ENCODE measurements at regions not wholly inside any gene's neighbourhood (a gene's known extent, or its start where the extent isn't known, plus 50 kb on each side); places are given as distances from the start of the nearest gene placed in this dataset.
"Not testable (repeated sequence)": the region's sequence is repeated elsewhere in the genome, so short reads cannot be mapped to it uniquely, and the experiment has no call there.

DNA sequence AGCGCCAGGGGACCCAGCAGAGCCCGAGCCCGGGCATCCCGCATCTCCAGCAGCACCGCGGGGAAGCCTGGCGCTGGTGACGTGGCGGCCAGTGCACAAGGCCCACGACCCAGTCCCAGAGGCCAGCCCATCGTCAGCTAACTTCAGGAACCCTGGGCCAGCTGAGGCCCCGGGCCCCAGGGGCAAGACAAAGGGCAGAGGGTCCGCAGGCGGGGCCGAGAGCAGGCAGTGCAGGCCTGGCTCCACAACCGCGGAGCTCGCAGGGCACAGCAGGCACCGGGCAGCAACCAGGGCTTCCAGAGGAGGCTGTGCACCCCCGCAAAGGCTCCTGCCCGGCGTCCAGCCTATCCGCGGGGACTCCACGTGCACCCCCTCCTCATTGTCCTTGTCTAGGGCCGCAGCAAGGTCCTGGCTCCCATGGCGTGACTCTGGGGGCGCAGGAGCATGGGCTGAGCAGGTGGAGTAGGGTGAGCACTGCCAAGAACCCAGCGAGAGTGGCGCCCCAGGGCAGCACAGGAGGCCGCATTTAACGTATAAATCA lies 352.5 kb downstream of the KCNJ18 start:
- DNase-seq (ENCODE audit: low read depth), result not testable (repeated sequence)

DNA sequence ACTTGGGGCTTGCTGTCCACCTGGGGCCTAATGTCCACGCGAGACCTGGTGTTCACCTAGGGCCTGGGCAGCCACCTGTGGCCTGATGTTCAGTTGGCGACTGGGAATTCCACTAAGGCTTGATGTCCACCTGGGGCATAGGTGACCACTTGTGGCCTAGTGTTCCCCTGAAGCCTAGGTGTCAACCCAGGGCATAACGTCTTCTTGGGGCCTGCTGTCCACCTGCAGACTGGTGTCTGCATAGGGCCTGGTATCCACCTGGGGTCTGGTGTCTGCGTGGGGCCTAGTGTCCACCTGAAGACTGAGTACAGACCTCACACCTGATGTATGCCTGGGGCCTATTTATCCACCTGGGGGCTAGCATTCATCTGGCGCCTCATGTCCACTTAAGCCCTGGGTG lies 355.2 kb downstream of the KCNJ18 start:
- DNase-seq (ENCODE audit: low read depth), result not testable (repeated sequence)

DNA sequence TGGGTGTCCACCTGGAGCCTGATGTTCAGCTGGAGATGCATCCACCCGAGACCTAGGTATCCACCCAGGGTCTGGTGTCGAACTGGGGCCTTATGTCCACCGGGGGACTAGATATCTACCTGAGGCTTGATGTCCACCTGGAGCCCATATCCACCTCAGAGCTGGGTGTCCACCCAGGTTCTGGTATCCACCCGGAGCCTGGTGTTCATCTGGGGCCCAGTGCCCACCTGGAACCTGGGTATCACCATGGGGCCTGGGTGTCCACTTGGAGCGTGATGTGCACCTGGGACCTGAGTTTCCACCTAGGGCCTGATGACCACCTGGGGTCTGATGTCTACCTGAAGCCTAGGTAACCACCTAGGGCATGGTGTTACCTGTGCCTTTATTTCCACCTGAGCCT lies 355.9 kb downstream of the KCNJ18 start:
- not testable (repeated sequence) for DNase-seq (ENCODE audit: low read depth)

DNA sequence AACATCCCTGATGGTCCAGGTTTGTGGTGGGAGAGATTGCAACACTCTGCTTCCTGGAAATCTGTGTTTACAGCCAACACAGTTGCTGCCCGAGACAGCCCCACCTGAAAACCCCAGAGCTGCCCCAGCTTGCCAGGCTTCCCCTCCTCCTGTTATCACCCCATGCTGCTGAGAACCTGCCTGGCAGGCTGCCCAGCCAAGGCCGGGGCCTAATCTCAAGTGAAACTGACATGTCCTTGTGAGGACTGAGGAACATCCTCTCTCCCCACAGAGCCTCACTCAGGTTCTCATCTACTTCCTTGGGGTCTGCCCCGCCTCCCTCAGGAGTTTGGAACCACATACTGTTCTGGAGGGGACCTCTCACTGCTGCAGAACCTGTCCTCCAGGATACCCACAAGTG lies 358.4 kb downstream of the KCNJ18 start:
- not testable (repeated sequence) for DNase-seq (ENCODE audit: low read depth)

DNA sequence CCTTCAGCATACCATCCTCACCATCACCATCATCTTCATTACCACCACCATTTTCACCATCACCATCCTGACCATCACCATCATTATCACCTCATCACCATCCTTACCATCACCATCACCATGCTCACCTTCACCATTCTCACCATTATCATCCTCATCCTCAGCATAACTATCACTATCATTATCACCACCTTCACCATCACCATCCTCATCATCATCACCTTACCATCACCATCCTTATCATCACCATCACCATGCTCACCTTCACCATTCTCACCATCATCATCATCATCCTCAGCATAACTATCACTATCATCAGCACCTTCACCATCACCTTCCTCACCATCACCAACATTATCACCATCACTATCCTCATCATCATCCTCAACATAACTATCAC lies 360.4 kb downstream of the KCNJ18 start:
- not testable (repeated sequence) for DNase-seq (ENCODE audit: low read depth)

DNA sequence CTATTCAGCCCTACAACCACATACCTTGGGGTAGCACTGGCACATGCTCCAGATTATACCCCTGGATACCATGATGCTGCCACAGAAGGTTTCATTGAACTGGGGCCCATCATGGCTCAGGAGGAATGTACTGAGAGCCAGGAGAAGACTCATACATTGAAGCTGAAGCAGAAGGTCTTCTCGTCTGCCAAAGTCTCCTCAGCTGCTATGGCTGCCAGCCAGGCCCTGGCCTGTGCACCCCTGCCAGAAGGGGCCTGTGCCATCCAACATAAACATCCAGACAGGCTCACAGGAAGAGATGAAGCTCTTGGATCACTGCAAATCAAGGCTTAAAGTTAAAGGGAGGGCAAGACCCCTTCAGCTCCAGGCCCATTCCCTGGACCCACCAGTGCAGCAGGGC lies 364.2 kb downstream of the KCNJ18 start:
- DNase-seq (ENCODE audit: low read depth), result not testable (repeated sequence)

DNA sequence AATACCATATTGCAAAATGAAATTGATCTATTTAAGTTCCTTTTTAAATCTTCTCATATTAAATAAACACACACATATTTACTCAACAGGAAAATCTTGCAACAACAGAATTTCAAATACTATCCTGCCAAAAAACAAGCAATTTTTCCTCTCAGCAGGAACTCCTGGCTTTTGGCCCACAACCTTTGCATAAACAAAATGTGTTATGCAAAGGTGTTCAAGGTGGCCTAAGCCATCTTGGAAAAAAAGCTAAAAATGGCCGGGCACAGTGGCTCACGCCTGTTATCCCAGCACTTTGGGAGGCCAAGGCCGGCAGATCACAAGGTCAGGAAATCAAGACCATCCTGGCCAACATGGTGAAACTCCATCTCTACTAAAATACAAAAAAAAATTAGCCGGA lies 383.6 kb downstream of the KCNJ18 start:
- DNase-seq (ENCODE audit: low read depth), result not testable (repeated sequence)

DNA sequence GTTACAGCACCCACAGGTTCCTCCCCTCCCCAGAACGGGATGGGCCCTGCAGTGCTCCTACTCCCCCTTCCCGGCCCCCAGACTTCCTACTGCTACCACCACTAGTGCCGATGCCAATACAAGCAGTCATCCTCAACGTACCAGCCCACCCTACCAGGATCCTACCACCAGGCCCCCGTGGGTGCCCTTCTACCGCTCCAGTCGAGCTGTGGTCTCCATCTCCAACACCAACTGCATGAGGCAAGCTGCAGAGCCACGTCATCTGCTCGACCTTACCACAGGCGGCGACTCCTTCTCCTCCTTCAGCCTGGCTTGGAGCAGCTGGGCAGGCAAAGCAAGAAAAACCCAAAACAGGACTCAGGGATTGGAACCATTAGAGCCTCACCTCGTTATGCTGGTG lies 396.3 kb downstream of the KCNJ18 start:
- not testable (repeated sequence) for DNase-seq (ENCODE audit: low read depth)

DNA sequence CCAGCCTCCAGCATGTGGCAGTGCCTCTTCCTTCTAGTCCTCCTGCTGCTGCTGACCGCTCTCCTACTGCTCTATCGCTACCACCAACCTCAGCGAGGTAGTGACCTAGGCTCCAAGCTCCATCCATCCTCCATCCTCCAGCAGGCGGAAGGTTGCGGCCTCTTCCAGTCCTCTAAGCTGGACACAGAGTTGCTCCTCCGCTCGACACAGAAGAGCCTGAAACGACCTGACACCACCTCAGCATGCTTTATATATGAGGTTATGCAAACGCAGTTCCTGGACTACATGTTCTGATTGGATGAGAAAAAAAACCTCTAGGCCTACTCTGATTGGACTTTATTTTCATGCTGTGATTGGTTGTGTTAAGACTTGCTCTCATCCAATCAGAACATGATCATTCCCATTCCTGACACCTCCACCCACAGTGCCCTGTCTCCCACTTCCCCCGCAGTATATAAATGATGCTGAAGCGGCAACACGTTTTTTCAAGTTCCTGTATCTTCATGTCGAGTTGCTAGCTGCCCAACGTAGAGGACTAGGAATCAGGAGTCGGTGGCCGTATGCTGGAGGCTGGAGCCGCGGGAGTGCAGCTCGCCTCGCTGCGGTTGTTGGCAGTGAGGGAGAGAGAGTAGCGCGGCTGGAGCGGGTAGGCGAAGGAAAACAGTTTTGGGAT lies 398.1 kb downstream of the KCNJ18 start:
- DNase-seq (ENCODE audit: low read depth), result no peak

DNA sequence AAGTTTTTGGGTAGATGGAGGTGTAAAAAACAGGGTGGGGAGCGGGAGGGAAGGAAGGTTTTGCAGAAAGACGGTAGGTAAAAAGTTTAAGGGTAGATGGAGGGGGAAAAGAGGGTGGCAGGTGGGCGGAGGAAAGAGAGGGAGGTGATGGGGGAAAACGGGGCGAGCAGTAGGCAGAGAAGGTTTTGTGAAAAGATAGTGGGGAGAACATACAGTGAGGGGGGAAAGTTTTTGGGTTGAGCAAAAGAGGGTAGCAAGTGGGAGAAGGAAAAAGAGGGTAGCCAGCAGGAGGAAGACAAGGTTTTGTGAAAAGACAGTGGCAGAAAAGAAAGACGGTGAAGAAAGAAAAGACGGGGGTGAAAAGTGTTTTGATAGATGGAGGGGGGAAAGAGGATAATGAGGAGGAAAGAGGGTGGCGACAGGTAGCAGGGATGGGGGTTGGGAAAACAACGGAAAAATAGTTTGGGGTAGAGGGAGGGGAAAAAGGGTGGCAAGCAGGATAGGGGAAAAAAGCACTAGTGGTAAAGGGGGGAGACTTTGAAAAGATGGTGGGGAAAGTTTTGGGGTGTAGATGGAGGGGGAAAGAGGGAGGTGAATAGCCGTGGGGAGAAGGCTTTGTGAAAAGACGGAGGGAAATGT lies 398.8 kb downstream of the KCNJ18 start:
- DNase-seq (ENCODE audit: low read depth), result not testable (repeated sequence)

DNA sequence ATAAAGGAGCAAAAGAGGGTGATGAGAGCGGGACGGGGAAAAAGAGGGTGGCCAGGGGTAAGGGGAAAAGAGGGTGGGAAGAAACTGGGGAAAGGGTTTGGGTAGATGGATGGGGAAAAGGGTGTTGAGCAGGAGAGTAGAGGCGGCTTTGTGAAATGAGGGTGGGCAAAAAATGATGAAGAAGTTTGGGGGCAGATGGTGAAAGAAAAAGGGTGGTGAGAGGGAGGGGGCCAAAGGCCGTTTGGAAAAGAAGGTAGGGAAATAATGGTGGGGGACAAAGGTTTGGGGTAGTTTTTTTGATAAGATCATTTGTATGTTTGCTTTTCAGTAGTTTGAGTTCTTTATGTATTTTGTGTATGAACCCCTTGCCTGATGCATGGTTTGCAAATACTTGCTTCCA lies 399.5 kb downstream of the KCNJ18 start:
- DNase-seq (ENCODE audit: low read depth), result not testable (repeated sequence)

DNA sequence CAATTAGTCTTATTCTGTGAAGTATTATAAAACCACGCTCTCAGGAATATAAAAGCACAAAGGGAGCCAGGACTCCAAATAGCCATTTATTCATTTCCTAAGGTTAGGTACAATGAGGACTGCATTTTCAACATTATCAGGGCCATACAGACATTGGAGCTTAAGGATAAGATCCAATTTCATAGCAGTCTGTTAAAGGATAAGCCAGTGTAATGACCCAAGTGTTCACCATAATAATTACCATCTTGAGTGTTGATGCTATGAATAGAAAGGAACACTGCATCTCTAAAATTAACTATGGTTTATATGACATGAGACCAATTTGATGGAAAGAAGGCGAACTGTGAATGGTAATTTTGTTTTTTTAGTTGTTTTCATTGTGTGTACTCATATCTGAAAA lies 403.1 kb downstream of the KCNJ18 start:
- DNase-seq (ENCODE audit: low read depth), result not testable (repeated sequence)

DNA sequence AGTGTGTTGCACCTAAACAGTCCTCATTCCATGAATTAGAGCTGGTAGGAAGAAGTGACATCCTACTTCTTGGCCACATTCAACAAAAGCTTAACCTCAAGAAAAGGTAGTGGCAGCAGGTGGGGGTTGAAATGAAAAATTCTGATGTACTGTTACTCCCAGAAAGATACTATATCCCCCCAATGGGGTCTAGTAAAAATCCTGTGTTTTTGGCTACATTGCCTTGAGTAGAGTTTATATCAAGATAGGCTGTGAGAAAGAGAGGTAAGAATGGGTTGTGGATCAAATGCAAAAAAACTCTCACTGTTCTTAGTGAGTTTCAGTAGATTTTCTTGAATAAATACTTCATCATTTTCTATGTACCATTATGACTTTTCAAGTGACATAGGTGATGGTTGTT lies 407.3 kb downstream of the KCNJ18 start:
- DNase-seq (ENCODE audit: low read depth), result not testable (repeated sequence)

DNA sequence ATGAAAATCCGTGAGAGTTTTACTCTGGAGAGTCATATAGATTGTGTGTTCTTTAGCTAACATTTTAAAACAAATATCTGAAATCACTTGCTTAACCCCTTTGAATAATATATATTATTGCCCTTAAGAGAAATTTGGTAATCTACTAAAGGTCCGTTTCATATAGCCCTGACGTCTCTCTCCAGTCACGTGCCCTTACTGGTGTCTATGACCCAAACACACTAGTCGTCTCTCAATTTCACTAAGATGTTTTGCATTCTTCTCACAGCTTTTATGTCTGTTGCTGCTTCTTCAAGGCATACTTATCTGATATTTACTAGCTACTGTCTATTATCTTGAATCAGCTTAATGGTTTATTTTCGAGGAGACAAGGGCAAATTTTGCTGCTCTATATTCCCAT lies 409.9 kb downstream of the KCNJ18 start:
- DNase-seq (ENCODE audit: low read depth), result no peak

DNA sequence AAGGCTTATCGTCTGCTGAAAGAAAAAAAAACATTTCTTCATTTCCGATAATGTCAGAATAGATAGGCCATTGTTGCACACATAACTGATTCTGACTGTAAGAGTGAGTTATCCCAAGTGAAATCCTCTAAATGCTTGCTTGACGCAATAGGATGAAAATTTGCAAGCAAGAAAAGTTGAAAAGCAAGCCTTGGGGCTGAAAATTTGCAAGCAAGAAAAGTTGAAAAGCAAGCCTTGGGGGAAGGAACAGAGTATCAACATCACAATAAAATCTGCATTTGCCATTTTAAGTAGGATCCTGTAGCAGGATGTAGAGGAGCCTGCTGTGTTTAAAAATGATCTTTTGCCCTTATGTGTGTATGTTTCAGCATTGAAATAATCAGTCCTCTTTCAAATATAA lies 424.4 kb downstream of the KCNJ18 start:
- not testable (repeated sequence) for DNase-seq (ENCODE audit: low read depth)

DNA sequence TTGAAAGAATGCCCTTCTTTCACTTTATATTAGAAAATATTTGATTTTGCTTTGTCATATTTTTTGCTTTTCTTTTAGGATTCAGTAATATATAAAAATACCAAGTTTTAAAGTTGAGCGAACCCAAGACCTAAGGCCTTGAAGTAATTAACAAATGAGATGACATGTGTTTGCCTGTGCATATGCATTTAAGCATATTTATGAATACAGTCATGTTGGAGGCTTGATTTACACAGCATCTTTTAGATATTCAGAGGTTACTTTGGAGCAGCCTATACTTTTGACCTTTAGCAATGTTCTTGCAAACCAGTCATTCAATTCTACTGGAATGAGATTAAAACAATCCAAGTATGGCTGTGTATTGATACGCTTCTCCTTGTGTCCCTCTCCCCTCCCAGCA lies 425.1 kb downstream of the KCNJ18 start:
- DNase-seq (ENCODE audit: low read depth), result not testable (repeated sequence)

DNA sequence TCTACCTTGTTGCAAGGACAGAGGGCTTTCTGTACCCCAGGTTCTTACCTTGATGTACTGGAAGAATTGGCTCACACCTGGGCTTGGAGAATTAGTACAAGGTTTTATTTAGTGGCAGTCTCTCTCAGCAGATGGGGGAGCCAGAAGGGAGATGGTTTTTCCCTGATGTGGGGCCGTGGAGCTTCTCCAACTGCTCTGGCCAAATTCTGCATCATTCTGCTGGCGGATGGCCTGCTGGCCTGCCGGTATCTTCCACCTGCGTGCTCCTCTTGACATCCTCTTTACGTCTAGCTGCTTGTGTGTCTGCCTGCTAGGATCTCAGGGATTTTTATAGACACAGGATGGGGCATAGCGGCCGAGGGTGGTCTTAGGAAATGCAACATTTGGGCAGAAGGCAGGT lies 426.7 kb downstream of the KCNJ18 start:
- DNase-seq (ENCODE audit: low read depth), result not testable (repeated sequence)

DNA sequence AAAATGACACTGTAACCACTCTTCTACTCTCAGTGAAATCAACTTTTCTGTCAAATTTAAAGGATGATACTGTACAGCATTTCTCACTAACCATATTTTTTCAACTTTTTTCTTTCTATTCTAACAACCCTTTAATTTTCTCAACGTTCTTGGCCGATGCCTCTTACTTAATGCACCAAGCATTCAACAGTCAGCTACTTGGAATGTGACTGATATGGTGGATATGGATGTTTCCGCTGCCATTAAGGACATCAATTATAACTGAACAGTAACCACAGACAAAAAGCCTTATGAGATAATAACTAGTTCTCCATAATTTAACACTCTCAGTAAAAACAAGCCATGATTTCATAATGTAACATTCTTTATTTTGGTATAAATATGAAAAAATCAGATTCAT lies 427.4 kb downstream of the KCNJ18 start:
- not testable (repeated sequence) for DNase-seq (ENCODE audit: low read depth)

DNA sequence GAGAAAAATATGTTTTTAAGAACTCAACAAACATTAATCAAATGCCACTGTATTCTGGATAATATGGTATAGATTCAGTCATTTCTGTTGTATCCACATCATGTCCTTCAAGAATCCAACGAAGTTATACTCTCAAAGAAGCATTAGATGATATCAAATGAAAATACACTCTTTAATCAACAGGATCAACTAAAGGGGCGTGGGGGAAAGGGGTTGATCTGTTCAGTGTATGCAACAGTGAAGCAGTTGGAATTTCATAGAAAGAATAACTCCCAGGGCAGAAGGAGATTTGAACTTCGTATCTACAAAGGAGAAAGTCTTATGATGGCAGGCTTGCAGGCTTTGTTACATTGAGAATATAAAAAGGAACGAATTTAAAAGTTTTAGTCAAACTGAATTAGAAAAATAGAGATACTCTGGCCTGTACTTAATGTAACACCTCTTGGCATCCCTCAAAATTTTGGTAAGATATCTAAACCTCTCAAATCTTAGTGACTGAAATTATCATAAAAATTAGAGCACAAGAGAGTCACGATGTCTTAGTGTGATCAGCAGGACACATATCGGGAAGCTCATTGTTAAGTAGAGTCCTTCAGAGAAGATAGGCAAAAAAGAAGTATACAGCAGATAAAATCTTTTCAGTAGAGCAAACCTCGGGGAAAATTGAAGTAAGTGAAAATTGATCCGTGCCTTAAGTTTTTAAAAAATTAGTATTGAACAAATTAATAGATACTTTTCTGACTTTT lies 431.4 kb downstream of the KCNJ18 start:
- DNase-seq (ENCODE audit: low read depth), result no peak

DNA sequence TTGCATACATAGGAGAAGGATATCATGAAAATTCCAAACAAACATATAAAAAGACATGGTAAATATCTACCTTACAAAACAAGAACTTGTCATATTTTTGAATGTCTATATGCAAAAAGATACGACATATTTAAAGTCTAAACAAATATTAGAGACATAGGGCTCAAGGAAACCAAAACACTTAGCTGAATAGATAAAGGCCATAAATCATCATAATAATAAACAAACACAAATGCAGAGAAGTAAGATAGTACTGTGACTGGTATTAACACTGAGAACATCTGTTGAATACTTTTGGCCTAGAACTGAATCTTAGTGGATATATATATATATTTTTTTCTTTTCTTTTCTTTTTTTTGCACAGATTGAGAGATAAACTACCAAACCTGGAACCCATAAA lies 435.8 kb downstream of the KCNJ18 start:
- no peak for DNase-seq (ENCODE audit: low read depth)

DNA sequence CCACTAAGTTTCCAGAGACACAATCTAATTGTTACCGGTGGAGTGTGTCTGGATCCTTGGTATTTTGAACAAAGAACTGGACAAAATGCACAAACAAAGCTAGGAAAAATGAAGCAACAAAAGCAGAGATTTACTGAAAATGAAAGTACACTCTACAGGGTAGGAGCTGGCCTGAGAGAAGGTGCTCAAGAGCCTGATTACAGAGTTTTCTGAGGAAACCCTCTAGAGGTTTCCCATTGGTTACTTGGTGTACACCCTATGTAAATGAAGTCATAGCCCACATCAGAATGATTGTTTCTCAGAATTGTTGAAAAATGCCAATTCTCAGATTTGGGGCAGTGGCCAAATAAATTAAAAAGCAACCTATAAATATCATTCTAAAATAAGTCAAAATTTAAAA lies 436.4 kb downstream of the KCNJ18 start:
- no peak for DNase-seq (ENCODE audit: low read depth)

DNA sequence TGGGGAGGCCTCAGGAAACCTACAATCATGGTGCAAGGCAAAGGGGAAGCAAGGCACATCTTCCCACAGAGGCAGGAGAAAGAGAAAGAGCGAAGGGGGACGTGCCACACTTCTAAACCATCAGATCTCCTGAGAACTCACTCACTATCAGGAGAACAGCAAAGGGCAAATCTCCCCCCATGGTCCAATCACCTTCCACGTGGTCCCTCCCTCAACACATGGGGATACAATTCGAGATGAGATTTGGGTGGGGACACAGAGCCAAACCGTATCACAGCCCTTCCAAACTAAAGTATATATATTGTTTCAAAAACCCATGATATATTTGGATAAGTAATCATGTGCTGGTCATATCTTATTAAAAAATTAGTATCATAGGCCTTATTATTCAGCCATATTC lies 437.6 kb downstream of the KCNJ18 start:
- DNase-seq (ENCODE audit: low read depth), result not testable (repeated sequence)

DNA sequence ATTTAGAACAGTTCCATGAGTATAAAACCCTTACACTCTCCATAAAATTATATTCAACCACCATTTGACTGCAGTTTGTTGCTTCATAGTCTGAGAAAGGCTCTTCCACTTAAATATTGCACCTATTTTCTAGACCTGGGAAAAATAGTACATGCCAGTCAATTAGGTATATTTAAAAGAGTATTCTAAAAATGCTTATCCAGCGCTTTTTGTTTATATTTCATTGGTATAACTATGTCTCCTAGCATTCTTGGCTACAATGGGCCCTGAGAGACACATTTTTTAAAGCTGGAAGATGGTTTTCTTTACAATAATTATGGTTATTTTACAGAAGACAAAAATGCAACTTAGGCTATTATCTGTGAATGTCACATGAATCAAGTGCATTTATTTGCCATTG lies 439.4 kb downstream of the KCNJ18 start:
- DNase-seq (ENCODE audit: low read depth), result no peak
